ENCODE measurements at regions not wholly inside any gene's neighbourhood (a gene's known extent, or its start where the extent isn't known, plus 50 kb on each side); places are given as distances from the start of the nearest gene placed in this dataset.
"Not testable (repeated sequence)": the region's sequence is repeated elsewhere in the genome, so short reads cannot be mapped to it uniquely, and the experiment has no call there.

- Histone ChIP-seq H3K27ac (ENCODE audit: low read depth, low read length) (no peak overlapping the region), H3K36me3 (ENCODE audit: control insufficient read depth in 2 of 3, insufficient read depth in 3 of 3, low read length in 3 of 3) (no peaks in the 10 kb centered on the region), H3K9me3 (ENCODE audit: control insufficient read depth in 2 of 3, low read length in 3 of 3) (no peaks in the 10 kb centered on the region), H3K4me1 (ENCODE audit: control insufficient read depth in 2 of 2, insufficient read depth in 2 of 2, low read length in 2 of 2) (no peaks in the 10 kb centered on the region), H3K27me3 (ENCODE audit: control insufficient read depth in 2 of 2, insufficient read depth in 2 of 2, low read length in 2 of 2) (no peaks in the 10 kb centered on the region), H3K4me3 (ENCODE audit: low read length) (no peak overlapping the region)
- POLR2A ChIA-PET = no interaction called here
- Mint-ChIP-seq H3K27me3 (peaks cover 0 to 8% (median 0%) of the 10 kb centered on the region in 5 donors), H3K4me1 (peaks cover 0 to 4% (median 0%) of the 10 kb centered on the region in 7 donors), H3K36me3 (no peaks in the 10 kb centered on the region), H3K9me3 (peaks cover 0 to 2% (median 0%) of the 10 kb centered on the region in 11 donors), H3K4me3 (no peak overlapping the region), H3K27ac (no peak overlapping the region)
- DNase-seq (no peak), ATAC-seq (no peak)
- CTCF ChIA-PET = no interaction called here
- intact Hi-C loops (cut with micrococcal nuclease) = no loop called here
These were observed 57.6 kb upstream of the CACUL1 start for GRCh38 chr10:118812393-118812740.

GRCh38 chr10:118813001-118813400 is 58.2 kb upstream of the CACUL1 start:
- POLR2A ChIA-PET; H3K4me3 Mint-ChIP-seq; DNase-seq; H3K36me3 ChIP-seq (ENCODE audit: control insufficient read depth in 2 of 3, insufficient read depth in 3 of 3, low read length in 3 of 3); ATAC-seq; H3K4me1 ChIP-seq (ENCODE audit: control insufficient read depth in 2 of 2, insufficient read depth in 2 of 2, low read length in 2 of 2); H3K9me3 Mint-ChIP-seq; H3K36me3 Mint-ChIP-seq; H3K27ac Mint-ChIP-seq; H3K27me3 ChIP-seq (ENCODE audit: control insufficient read depth in 2 of 2, insufficient read depth in 2 of 2, low read length in 2 of 2); H3K4me1 Mint-ChIP-seq; H3K27me3 Mint-ChIP-seq; intact Hi-C loops (cut with micrococcal nuclease); H3K4me3 ChIP-seq (ENCODE audit: low read length); H3K27ac ChIP-seq (ENCODE audit: low read depth, low read length); CTCF ChIA-PET; H3K9me3 ChIP-seq (ENCODE audit: control insufficient read depth in 2 of 3, low read length in 3 of 3): not testable (repeated sequence)

GRCh38 chr10:118816471-118817168 is 61.9 kb upstream of the CACUL1 start:
- H3K36me3 ChIP-seq (ENCODE audit: control insufficient read depth in 2 of 3, insufficient read depth in 3 of 3, low read length in 3 of 3) = no peaks in the 10 kb centered on the region
- Mint-ChIP-seq H3K36me3 (peaks cover 0 to 3% (median 0%) of the 10 kb centered on the region in 5 donors), H3K27me3 (peaks cover 0 to 5% (median 0%) of the 10 kb centered on the region in 5 donors), H3K9me3 (peaks cover 0 to 2% (median 0%) of the 10 kb centered on the region in 11 donors), H3K4me3 (no peak overlapping the region), H3K4me1 (no peaks in the 10 kb centered on the region), H3K27ac (no peak overlapping the region)
- intact Hi-C loops (cut with micrococcal nuclease) = no loop called here
- ChIA-PET POLR2A (no interaction called here), CTCF (no interaction called here)
- H3K27ac ChIP-seq (ENCODE audit: low read depth, low read length) = no peak overlapping the region
- H3K9me3 ChIP-seq (ENCODE audit: control insufficient read depth in 2 of 3, low read length in 3 of 3) = no peaks in the 10 kb centered on the region
- ATAC-seq (no peak), DNase-seq (no peak)
- no peaks in the 10 kb centered on the region for H3K27me3 ChIP-seq (ENCODE audit: control insufficient read depth in 2 of 2, insufficient read depth in 2 of 2, low read length in 2 of 2)
- H3K4me1 ChIP-seq (ENCODE audit: control insufficient read depth in 2 of 2, insufficient read depth in 2 of 2, low read length in 2 of 2) = no peaks in the 10 kb centered on the region
- H3K4me3 ChIP-seq (ENCODE audit: low read length) = no peak overlapping the region

GRCh38 chr10:118817328-118818068 is 62.7 kb upstream of the CACUL1 start:
- H3K27me3 ChIP-seq (ENCODE audit: control insufficient read depth in 2 of 2, insufficient read depth in 2 of 2, low read length in 2 of 2) = no peaks in the 10 kb centered on the region
- POLR2A ChIA-PET = no interaction called here
- intact Hi-C loops (cut with micrococcal nuclease) = no loop called here

GRCh38 chr10:118818621-118819221 is 64.0 kb upstream of the CACUL1 start:
- H3K4me3 ChIP-seq (ENCODE audit: low read length) = no peak overlapping the region
- Mint-ChIP-seq H3K36me3 (peaks cover 0 to 3% (median 0%) of the 10 kb centered on the region in 5 donors), H3K27me3 (peaks cover 0 to 2% (median 0%) of the 10 kb centered on the region in 5 donors), H3K27ac (no peak overlapping the region), H3K4me1 (no peaks in the 10 kb centered on the region), H3K9me3 (peaks cover 0 to 2% (median 0%) of the 10 kb centered on the region in 11 donors), H3K4me3 (no peak overlapping the region)
- CTCF ChIA-PET = no interaction called here
- no peaks in the 10 kb centered on the region for H3K27me3 ChIP-seq (ENCODE audit: control insufficient read depth in 2 of 2, insufficient read depth in 2 of 2, low read length in 2 of 2)
- intact Hi-C loops (cut with micrococcal nuclease) = no loop called here
- no peak for ATAC-seq
- POLR2A ChIA-PET = no interaction called here
- H3K27ac ChIP-seq (ENCODE audit: low read depth, low read length) = no peak overlapping the region
- H3K36me3 ChIP-seq (ENCODE audit: control insufficient read depth in 2 of 3, insufficient read depth in 3 of 3, low read length in 3 of 3) = no peaks in the 10 kb centered on the region
- no peak for DNase-seq
- H3K9me3 ChIP-seq (ENCODE audit: control insufficient read depth in 2 of 3, low read length in 3 of 3) = no peaks in the 10 kb centered on the region
- no peaks in the 10 kb centered on the region for H3K4me1 ChIP-seq (ENCODE audit: control insufficient read depth in 2 of 2, insufficient read depth in 2 of 2, low read length in 2 of 2)

More at GRCh38 chr10:118817328-118818068, 62.7 kb upstream of the CACUL1 start:
- ATAC-seq (no peak), DNase-seq (no peak)
- no peak overlapping the region for H3K4me3 ChIP-seq (ENCODE audit: low read length)
- Mint-ChIP-seq H3K27me3 (peaks cover 0 to 5% (median 0%) of the 10 kb centered on the region in 5 donors), H3K36me3 (peaks cover 0 to 3% (median 0%) of the 10 kb centered on the region in 5 donors), H3K4me1 (no peaks in the 10 kb centered on the region), H3K27ac (no peak overlapping the region), H3K9me3 (peaks cover 0 to 2% (median 0%) of the 10 kb centered on the region in 11 donors), H3K4me3 (no peak overlapping the region)
- H3K27ac ChIP-seq (ENCODE audit: low read depth, low read length) = no peak overlapping the region
- H3K36me3 ChIP-seq (ENCODE audit: control insufficient read depth in 2 of 3, insufficient read depth in 3 of 3, low read length in 3 of 3) = no peaks in the 10 kb centered on the region
- H3K4me1 ChIP-seq (ENCODE audit: control insufficient read depth in 2 of 2, insufficient read depth in 2 of 2, low read length in 2 of 2) = no peaks in the 10 kb centered on the region
- no peaks in the 10 kb centered on the region for H3K9me3 ChIP-seq (ENCODE audit: control insufficient read depth in 2 of 3, low read length in 3 of 3)
- CTCF ChIA-PET = no interaction called here

GRCh38 chr10:118820326-118821116 is 65.8 kb upstream of the CACUL1 start:
- Histone ChIP-seq H3K27ac (ENCODE audit: low read depth, low read length) (no peak overlapping the region), H3K9me3 (ENCODE audit: control insufficient read depth in 2 of 3, low read length in 3 of 3) (no peaks in the 10 kb centered on the region), H3K4me3 (ENCODE audit: low read length) (no peak overlapping the region), H3K27me3 (ENCODE audit: control insufficient read depth in 2 of 2, insufficient read depth in 2 of 2, low read length in 2 of 2) (no peaks in the 10 kb centered on the region), H3K4me1 (ENCODE audit: control insufficient read depth in 2 of 2, insufficient read depth in 2 of 2, low read length in 2 of 2) (no peaks in the 10 kb centered on the region), H3K36me3 (ENCODE audit: control insufficient read depth in 2 of 3, insufficient read depth in 3 of 3, low read length in 3 of 3) (no peaks in the 10 kb centered on the region)
- DNase-seq (no peak), ATAC-seq (no peak)
- Mint-ChIP-seq H3K27me3 (no peaks in the 10 kb centered on the region), H3K4me3 (no peak overlapping the region), H3K9me3 (peaks cover 0 to 3% (median 0%) of the 10 kb centered on the region in 11 donors), H3K36me3 (peaks cover 0 to 3% (median 0%) of the 10 kb centered on the region in 5 donors), H3K4me1 (peaks cover 0 to 1% (median 0%) of the 10 kb centered on the region in 7 donors), H3K27ac (peak overlapping the region in 1 of 9 donors; percentile 33)
- ChIA-PET CTCF (no interaction called here), POLR2A (no interaction called here)
- intact Hi-C loops (cut with micrococcal nuclease) = no loop called here

All from naive thymus-derived CD4-positive, alpha-beta T cell (primary cell).